ENCODE measurements at regions not wholly inside any gene's neighbourhood (a gene's known extent, or its start where the extent isn't known, plus 50 kb on each side); places are given as distances from the start of the nearest gene placed in this dataset.

- DNase-seq (ENCODE audit: low read depth) = no peak
These were observed 64.0 kb upstream of the NR2F2 start for GRCh38 chr15:96266456-96266855.

DNA sequence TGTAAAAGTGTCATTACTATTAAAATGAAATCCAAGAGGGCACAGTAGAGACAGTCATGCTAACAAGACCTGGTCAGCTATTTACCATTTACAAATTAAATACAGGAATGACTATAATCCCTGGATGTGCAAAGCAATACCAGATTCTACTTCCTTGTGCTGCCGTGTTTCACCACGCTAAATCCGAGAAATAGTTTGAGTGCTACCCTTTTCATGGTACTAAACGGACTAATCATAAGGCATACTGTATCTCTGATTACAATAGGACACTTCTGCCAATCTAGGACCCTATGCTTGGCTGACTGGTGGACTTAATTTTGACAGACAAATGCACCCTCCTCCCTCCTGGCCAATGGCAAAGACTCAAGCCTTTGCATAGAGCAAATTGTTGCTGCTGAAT is 63.0 kb upstream of the NR2F2 start:
- no peak for DNase-seq (ENCODE audit: low read depth)

- DNase-seq (ENCODE audit: low read depth) = no peak
These were observed 61.9 kb upstream of the NR2F2 start for GRCh38 chr15:96268442-96269204.

- no peak for DNase-seq (ENCODE audit: low read depth)
These were observed 59.8 kb upstream of the NR2F2 start for GRCh38 chr15:96270581-96271172.

- no peak for DNase-seq (ENCODE audit: low read depth)
These were observed 58.1 kb upstream of the NR2F2 start for GRCh38 chr15:96272427-96272826.

DNA sequence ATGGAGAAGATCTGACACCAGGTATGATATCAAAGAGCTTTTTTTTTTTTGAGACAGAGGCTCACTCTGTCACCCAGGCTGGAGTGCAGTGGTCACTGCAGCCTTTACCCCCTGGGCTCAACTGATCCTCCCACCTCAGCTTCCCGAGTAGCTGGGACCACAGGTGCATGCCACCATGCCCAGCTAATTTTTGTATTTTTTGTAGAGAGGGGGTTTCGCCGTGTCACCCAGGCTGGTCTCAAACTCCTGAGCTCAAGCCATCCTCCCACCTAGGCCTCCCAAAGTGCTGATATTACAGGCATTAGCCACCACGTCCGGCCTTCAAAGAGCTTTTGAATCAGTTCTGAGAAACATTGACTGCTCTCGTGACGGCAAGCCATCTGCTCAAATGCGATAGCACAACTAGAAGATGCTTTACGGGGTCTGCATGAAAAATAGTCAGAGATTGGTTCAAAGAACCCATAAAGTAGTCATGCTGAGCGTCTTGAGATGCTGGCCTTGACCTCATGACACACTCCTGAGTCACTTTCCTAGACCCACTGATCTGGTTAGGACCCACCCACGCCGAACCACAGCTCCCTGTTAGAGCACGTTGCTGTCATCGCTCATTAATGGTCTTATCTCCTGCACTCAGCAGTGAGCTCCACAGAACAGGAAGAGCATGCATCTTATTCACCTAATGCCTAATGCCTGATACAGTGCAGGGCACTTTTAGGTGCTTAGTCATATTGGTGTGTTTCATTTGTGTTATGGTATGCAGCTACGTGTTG is 57.0 kb upstream of the NR2F2 start:
- DNase-seq (ENCODE audit: low read depth) = no peak

DNA sequence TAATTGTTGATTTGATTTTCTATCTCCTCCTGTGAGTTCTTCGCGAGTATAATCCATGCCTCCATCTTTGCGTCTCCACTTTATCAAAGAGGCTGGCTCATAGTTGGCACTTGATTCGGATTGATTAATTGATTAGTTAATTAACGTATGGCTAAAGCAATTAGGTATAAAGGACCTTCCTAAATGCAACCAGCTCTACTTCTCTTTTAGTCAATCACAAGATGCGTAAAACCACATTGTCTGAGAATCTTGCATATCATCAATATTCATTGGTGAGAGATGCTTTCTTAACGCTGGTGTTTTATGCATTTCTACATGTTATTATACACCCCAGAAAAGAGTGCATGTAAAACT is 56.4 kb upstream of the NR2F2 start:
- no peak for DNase-seq (ENCODE audit: low read depth)

GRCh38 chr15:96274698-96275097 is 55.8 kb upstream of the NR2F2 start:
- DNase-seq (ENCODE audit: low read depth) = no peak

- DNase-seq (ENCODE audit: low read depth) = no peak
These were observed 53.9 kb upstream of the NR2F2 start for GRCh38 chr15:96276438-96277210.
